MM.1S (cell line): ENCODE measurements at regions not wholly inside any gene's neighbourhood (a gene's known extent, or its start where the extent isn't known, plus 50 kb on each side); places are given as distances from the start of the nearest gene placed in this dataset.

Source experiments
- DNase-seq: peaks from one replicate; pipeline ENCODE4 v3.0.0-alpha.2; 2015
- H2AFZ ChIP-seq: fragments of 300-600 bp; sonication (generic); 2 replicates; pipeline ENCODE4 v1.6.0; 2016; ENCODE audit warnings: antibody characterized with exemption, low read length
- H3F3A ChIP-seq: fragments of 300-600 bp; sonication (generic); 2 replicates; pipeline ENCODE4 v1.6.1; 2016; ENCODE audit warnings: mild to moderate bottlenecking, antibody characterized with exemption, low read length, moderate library complexity, mixed read lengths; ENCODE audit not compliant: insufficient read depth
- H3K27ac ChIP-seq: fragments of 300-600 bp; sonication (generic); 2 replicates; pipeline ENCODE4 v1.5.1; 2016; ENCODE audit warnings: mild to moderate bottlenecking, low read length
- H3K27me3 ChIP-seq: fragments of 300-600 bp; sonication (generic); replicated peaks from 2 replicates; pipeline ENCODE4 v1.6.0; 2016; ENCODE audit warnings: low read length; ENCODE audit not compliant: insufficient read depth
- H3K36me3 ChIP-seq: fragments of 300-600 bp; sonication (generic); replicated peaks from 2 replicates; pipeline ENCODE4 v1.6.1; 2016; ENCODE audit warnings: mild to moderate bottlenecking, low read length, mixed read lengths; ENCODE audit not compliant: insufficient read depth
- H3K4me1 ChIP-seq: fragments of 300-600 bp; sonication (generic); 2 replicates; pipeline ENCODE4 v1.6.1; 2016; ENCODE audit warnings: low read length, mixed read lengths
- H3K4me2 ChIP-seq: fragments of 300-600 bp; sonication (generic); 2 replicates; pipeline ENCODE4 v1.6.0; 2016; ENCODE audit warnings: low read depth, low read length
- H3K4me3 ChIP-seq: fragments of 300-600 bp; sonication (generic); 2 replicates; pipeline ENCODE4 v1.5.1; 2016; ENCODE audit warnings: low read length, mixed read lengths
- H3K79me2 ChIP-seq: fragments of 300-600 bp; sonication (generic); 2 replicates; pipeline ENCODE4 v1.6.1; 2016; ENCODE audit warnings: mixed run types, low read length, mixed read lengths
- H3K9ac ChIP-seq: fragments of 300-600 bp; sonication (generic); 2 replicates; pipeline ENCODE4 v1.6.1; 2016; ENCODE audit warnings: low read length, mixed read lengths
- H3K9me2 ChIP-seq: fragments of 300-600 bp; sonication (generic); replicated peaks from 2 replicates; pipeline ENCODE4 v1.6.1; 2016; ENCODE audit warnings: mild to moderate bottlenecking, low read length, mixed read lengths; ENCODE audit not compliant: insufficient read depth
- H3K9me3 ChIP-seq: fragments of 300-600 bp; sonication (generic); replicated peaks from 2 replicates; pipeline ENCODE4 v1.6.1; 2016; ENCODE audit warnings: mild to moderate bottlenecking, low read length, mixed read lengths; ENCODE audit not compliant: insufficient read depth
- H4K20me1 ChIP-seq: fragments of 300-600 bp; sonication (generic); 2 replicates; pipeline ENCODE4 v1.6.1; 2016; ENCODE audit warnings: mild to moderate bottlenecking, low read length, moderate library complexity, mixed read lengths; ENCODE audit not compliant: insufficient read depth
- CTCF ChIP-seq: fragments of 300-600 bp; sonication (generic); IDR thresholded peaks from 2 replicates; pipeline ENCODE4 v1.5.1; 2016; ENCODE audit warnings: antibody characterized with exemption, low read length, mixed read lengths
- EZH2 ChIP-seq: fragments of 300-600 bp; sonication (generic); optimal IDR thresholded peaks from 2 replicates; pipeline ENCODE3; 2017; ENCODE audit warnings: low read depth, mild to moderate bottlenecking, antibody characterized with exemption, low read length, mixed read lengths
- EZH2phosphoT487 ChIP-seq: fragments of 300-600 bp; sonication (generic); IDR thresholded peaks from 2 replicates; pipeline ENCODE4 v1.6.1; 2018; ENCODE audit warnings: antibody characterized with exemption, low read length

- Histone ChIP-seq H3K9me2 (no peaks in the 10 kb centered on the region), H3K27me3 (no peaks in the 10 kb centered on the region), H3K9ac (no peak overlapping the region), H3K9me3 (no peaks in the 10 kb centered on the region), H3K4me2 (no peak overlapping the region), H3K27ac (no peak overlapping the region), H3K4me1 (no peaks in the 10 kb centered on the region), H3K36me3 (no peaks in the 10 kb centered on the region), H3K79me2 (no peaks in the 10 kb centered on the region), H3K4me3 (no peak overlapping the region), H4K20me1 (no peaks in the 10 kb centered on the region), H2AFZ (no peak overlapping the region), H3F3A (no peaks in the 10 kb centered on the region)
- no peak for TF ChIP-seq CTCF
- TF ChIP-seq EZH2phosphoT487 = no peak
- TF ChIP-seq EZH2 = no peak
- no peak for DNase-seq
These were observed 76.0 kb downstream of the ATPSCKMT start for GRCh38 chr5:10173716-10174115.

- no peak overlapping the region for H3K9ac ChIP-seq
These were observed 77.4 kb downstream of the ATPSCKMT start for GRCh38 chr5:10172247-10172646.

GRCh38 chr5:10169359-10169758 is 80.3 kb downstream of the ATPSCKMT start:
- Histone ChIP-seq H3K79me2 (no peaks in the 10 kb centered on the region), H3F3A (no peaks in the 10 kb centered on the region), H4K20me1 (no peaks in the 10 kb centered on the region), H3K4me3 (no peak overlapping the region), H3K9me3 (no peaks in the 10 kb centered on the region), H3K4me1 (no peaks in the 10 kb centered on the region), H3K9me2 (no peaks in the 10 kb centered on the region), H3K4me2 (no peak overlapping the region), H2AFZ (no peak overlapping the region), H3K27ac (no peak overlapping the region), H3K9ac (no peak overlapping the region), H3K36me3 (no peaks in the 10 kb centered on the region), H3K27me3 (no peaks in the 10 kb centered on the region)
- DNase-seq = no peak
- no peak for TF ChIP-seq EZH2phosphoT487
- no peak for TF ChIP-seq CTCF

More at GRCh38 chr5:10172247-10172646, 77.4 kb downstream of the ATPSCKMT start:
- no peak overlapping the region for H2AFZ ChIP-seq
- H3K27ac ChIP-seq = no peak overlapping the region
- no peaks in the 10 kb centered on the region for H3K9me3 ChIP-seq
- TF ChIP-seq EZH2 = no peak
- no peaks in the 10 kb centered on the region for H3F3A ChIP-seq
- no peaks in the 10 kb centered on the region for H3K4me1 ChIP-seq
- H4K20me1 ChIP-seq = no peaks in the 10 kb centered on the region
- no peaks in the 10 kb centered on the region for H3K9me2 ChIP-seq
- DNase-seq = no peak
- H3K36me3 ChIP-seq = no peaks in the 10 kb centered on the region
- H3K4me2 ChIP-seq = no peak overlapping the region
- no peak overlapping the region for H3K4me3 ChIP-seq
- no peaks in the 10 kb centered on the region for H3K79me2 ChIP-seq
- H3K27me3 ChIP-seq = no peaks in the 10 kb centered on the region

GRCh38 chr5:10168254-10168653 is 81.4 kb downstream of the ATPSCKMT start:
- no peaks in the 10 kb centered on the region for H3K27me3 ChIP-seq
- H3K9ac ChIP-seq = no peak overlapping the region
- no peaks in the 10 kb centered on the region for H3K9me2 ChIP-seq
- no peaks in the 10 kb centered on the region for H3F3A ChIP-seq
- no peak for TF ChIP-seq CTCF
- TF ChIP-seq EZH2phosphoT487 = no peak
- no peak for TF ChIP-seq EZH2
- no peaks in the 10 kb centered on the region for H3K79me2 ChIP-seq
- H3K27ac ChIP-seq = no peak overlapping the region
- no peak overlapping the region for H3K4me2 ChIP-seq
- no peak overlapping the region for H3K4me3 ChIP-seq
- H4K20me1 ChIP-seq = no peaks in the 10 kb centered on the region
- H2AFZ ChIP-seq = no peak overlapping the region
- no peaks in the 10 kb centered on the region for H3K9me3 ChIP-seq
- no peak for DNase-seq
- no peaks in the 10 kb centered on the region for H3K36me3 ChIP-seq
- no peaks in the 10 kb centered on the region for H3K4me1 ChIP-seq
